AG04450 (cell line): ENCODE measurements at regions not wholly inside any gene's neighbourhood (a gene's known extent, or its start where the extent isn't known, plus 50 kb on each side); places are given as distances from the start of the nearest gene placed in this dataset.

Source experiments
- CTCF ChIA-PET: fragments of 300-600, 350-600 bp; formaldehyde crosslinking; extraction: SDS; loops from one replicate; lab custom pipeline; 2022; ENCODE audit warnings: antibody characterized with exemption, inconsistent platforms; lab: Charles Lee
- POLR2A ChIA-PET: fragments of 350-600 bp; formaldehyde crosslinking; extraction: SDS; loops from one replicate; lab custom pipeline; 2021; ENCODE audit warnings: antibody characterized with exemption, inconsistent platforms; lab: Yijun Ruan, JAX
- DNase-seq: peaks from one replicate; pipeline ENCODE4 v3.0.0-alpha.2; 2011; ENCODE audit warnings: low read depth, low spot score
- H3K27ac ChIP-seq: one replicate; pipeline ENCODE4 v1.5.1; 2012; ENCODE audit warnings: low read depth, low read length, control low read depth
- H3K27me3 ChIP-seq: one replicate; pipeline ENCODE4 v1.6.0; 2012; ENCODE audit warnings: low read length; ENCODE audit not compliant: control insufficient read depth, insufficient read depth
- H3K4me3 ChIP-seq: 2 replicates; pipeline ENCODE4 v1.5.1; 2011; ENCODE audit warnings: mild to moderate bottlenecking, low read depth, low read length, control low read depth
- H3K9me3 ChIP-seq: 2 replicates; pipeline ENCODE4 v1.5.1; 2012; ENCODE audit warnings: low read length; ENCODE audit not compliant: control insufficient read depth, insufficient read depth
- TF ChIP-seq, protein P1 (sequence below): IDR thresholded peaks from 2 replicates; pipeline ENCODE4 v1.5.1; 2011; ENCODE audit warnings: low read depth, low read length, control low read depth, inconsistent platforms

DNA sequence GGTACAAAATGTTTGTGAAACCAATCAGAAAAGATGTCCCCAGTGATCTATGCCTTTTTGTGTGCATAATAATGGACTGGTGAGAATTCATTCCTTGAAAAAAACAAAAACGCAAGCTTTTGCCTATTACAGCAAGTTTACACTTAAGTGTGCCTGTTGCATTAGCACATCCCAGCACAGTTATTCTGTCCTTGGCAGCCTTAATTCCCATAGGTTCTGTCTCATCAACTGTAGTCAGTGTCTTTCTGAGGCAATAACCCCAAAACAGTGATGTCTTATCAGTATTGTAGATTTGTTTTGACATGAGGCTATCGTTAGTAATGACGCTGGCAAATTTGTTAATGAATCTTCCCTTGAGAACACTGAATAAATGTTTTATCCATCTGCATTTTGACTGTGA, 109.9 kb upstream of the KCTD3 start:
- ChIA-PET POLR2A (no interaction called here), CTCF (no interaction called here)
- Histone ChIP-seq H3K9me3 (no peaks in the 10 kb centered on the region), H3K27ac (no peak overlapping the region), H3K4me3 (no peak overlapping the region), H3K27me3 (no peaks in the 10 kb centered on the region)
- no peak for DNase-seq
- TF ChIP-seq, protein P1, sequence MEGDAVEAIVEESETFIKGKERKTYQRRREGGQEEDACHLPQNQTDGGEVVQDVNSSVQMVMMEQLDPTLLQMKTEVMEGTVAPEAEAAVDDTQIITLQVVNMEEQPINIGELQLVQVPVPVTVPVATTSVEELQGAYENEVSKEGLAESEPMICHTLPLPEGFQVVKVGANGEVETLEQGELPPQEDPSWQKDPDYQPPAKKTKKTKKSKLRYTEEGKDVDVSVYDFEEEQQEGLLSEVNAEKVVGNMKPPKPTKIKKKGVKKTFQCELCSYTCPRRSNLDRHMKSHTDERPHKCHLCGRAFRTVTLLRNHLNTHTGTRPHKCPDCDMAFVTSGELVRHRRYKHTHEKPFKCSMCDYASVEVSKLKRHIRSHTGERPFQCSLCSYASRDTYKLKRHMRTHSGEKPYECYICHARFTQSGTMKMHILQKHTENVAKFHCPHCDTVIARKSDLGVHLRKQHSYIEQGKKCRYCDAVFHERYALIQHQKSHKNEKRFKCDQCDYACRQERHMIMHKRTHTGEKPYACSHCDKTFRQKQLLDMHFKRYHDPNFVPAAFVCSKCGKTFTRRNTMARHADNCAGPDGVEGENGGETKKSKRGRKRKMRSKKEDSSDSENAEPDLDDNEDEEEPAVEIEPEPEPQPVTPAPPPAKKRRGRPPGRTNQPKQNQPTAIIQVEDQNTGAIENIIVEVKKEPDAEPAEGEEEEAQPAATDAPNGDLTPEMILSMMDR, result no peak

DNA sequence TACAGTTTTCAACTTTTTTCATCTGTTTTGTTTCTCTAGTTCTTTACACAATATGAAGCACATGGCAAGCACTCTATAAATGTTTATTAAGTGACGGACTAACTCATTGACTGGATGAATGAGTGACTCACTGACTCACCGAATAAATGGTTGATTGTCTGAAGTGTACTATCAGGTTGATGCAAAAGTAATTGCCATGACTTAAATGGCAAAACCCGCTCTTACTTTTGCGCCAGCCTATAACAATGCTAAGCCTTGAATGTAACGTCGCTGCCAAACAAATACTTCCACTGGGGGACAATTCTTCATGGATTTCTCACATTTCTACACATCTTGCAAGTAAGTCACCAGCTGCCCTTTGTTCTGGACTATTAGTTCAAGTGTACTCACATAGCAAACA, 109.0 kb upstream of the KCTD3 start:
- CTCF ChIA-PET, result interaction anchor here (1.4 kb wide), 1 partner anchor 66 kb away, joined by 3 read pairs; no protein-coding TSS in a partner anchor
- Histone ChIP-seq H3K27ac (no peak overlapping the region), H3K27me3 (no peaks in the 10 kb centered on the region), H3K9me3 (no peaks in the 10 kb centered on the region), H3K4me3 (no peak overlapping the region)
- no peak for DNase-seq
- POLR2A ChIA-PET, result no interaction called here
- TF ChIP-seq, protein P1, result no peak

DNA sequence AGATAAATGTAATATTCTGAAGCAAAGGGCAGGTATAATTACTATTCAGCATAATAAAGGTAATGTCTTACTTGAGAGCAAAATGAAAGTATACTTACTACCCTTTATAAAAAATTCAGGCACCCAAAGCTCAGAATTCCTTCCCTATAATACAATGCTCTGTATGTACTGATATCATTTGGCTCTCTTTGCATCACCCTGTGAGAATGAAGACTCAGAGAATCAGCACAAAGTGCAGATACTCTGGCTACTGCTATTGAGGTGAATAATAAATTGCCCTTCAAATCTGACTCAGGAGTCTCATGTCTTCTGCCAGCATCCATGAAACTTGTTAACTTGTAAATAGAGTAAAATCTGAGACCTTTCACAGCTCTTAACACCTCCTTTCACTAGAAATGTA, 108.5 kb upstream of the KCTD3 start:
- Histone ChIP-seq H3K27ac (no peak overlapping the region), H3K4me3 (no peak overlapping the region), H3K9me3 (no peaks in the 10 kb centered on the region), H3K27me3 (no peaks in the 10 kb centered on the region)
- no peak for DNase-seq
- POLR2A ChIA-PET, result no interaction called here
- TF ChIP-seq, protein P1, result no peak
- CTCF ChIA-PET, result interaction anchor here (1.4 kb wide), 1 partner anchor 66 kb away, joined by 3 read pairs; no protein-coding TSS in a partner anchor

DNA sequence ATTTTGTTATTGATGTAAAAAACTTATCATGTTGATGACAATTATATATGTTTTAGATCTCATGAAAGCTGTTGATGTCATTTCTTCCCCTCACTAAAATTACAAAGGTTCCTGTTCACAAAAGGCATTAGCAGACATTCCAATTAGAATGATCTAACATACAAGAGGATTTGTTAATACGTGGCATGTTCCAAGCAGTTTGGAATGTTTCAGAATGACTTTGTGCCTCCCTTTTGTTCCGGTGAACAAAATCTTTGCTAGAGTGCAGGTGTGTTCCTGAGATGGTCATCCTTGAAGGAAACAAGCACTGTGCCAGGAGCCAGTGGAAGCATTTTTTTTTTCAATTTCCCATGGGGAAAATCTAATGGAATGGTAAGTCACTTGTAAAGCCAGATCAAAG, 108.0 kb upstream of the KCTD3 start:
- CTCF ChIA-PET, result interaction anchor here (1.4 kb wide), 1 partner anchor 65 kb away, joined by 3 read pairs; no protein-coding TSS in a partner anchor
- POLR2A ChIA-PET, result no interaction called here
- no peak for DNase-seq

DNA sequence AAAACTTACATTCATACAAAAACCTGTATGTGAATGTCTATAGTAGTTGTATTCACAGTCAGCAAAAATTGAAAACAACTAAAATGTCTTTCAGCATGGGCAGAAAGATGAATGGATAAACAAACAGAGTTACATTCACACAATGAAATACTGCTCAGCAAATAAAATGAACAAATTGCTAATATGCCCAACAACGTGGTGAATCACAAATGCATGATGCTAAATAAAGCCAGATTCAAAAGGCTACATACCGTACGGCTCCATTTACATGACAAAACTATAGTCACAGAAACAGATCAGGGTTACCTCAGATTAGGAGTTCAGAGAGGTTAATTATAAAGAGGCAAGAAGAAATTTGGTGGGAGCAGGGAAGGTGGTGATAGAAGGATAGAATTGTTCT, 100.7 kb upstream of the KCTD3 start:
- CTCF ChIA-PET, result no interaction called here
- Histone ChIP-seq H3K4me3 (no peak overlapping the region), H3K9me3 (no peaks in the 10 kb centered on the region), H3K27ac (no peak overlapping the region), H3K27me3 (no peaks in the 10 kb centered on the region)
- POLR2A ChIA-PET, result no interaction called here
- DNase-seq, result no peak
- TF ChIP-seq, protein P1, result no peak

More for the DNA sequence above, 108.0 kb upstream of the KCTD3 start:
- Histone ChIP-seq H3K27ac (no peak overlapping the region), H3K4me3 (no peak overlapping the region), H3K9me3 (no peaks in the 10 kb centered on the region), H3K27me3 (no peaks in the 10 kb centered on the region)
- TF ChIP-seq, protein P1, result no peak
